IMR-90 (cell line): ENCODE measurements at regions not wholly inside any gene's neighbourhood (a gene's known extent, or its start where the extent isn't known, plus 50 kb on each side); places are given as distances from the start of the nearest gene placed in this dataset.

Source experiments
- ATAC-seq: fragments of 200-7000 bp; cut with Tn5 transposase; 2 replicates; pipeline ENCODE4 v1.9.1; 2020; ENCODE audit warnings: low read depth, mild to moderate bottlenecking, moderate library complexity
- BruUV-seq: library from RNA; stranded (reverse); fragments of 400-500 nt; replicated peaks from 2 replicates; lab custom pipeline; 2021; lab: Mats Ljungman, UMichigan
- CTCF ChIA-PET: fragments of 300-600 bp; formaldehyde crosslinking; extraction: SDS; loops from one replicate; lab custom pipeline; 2021; ENCODE audit warnings: antibody characterized with exemption; lab: Yijun Ruan, JAX
- POLR2A ChIA-PET: fragments of 300-600 bp; sonication (Branson Sonifier 250); formaldehyde crosslinking; loops from one replicate; lab custom pipeline; 2022; ENCODE audit warnings: antibody characterized with exemption; ENCODE audit not compliant: unreplicated experiment; lab: Charles Lee
- DNase-seq: peaks from one replicate; pipeline ENCODE4 v3.0.0; 2013
- H2AFZ ChIP-seq: replicated peaks from 2 replicates; pipeline ENCODE3; 2013; ENCODE audit warnings: low read length, mild to moderate bottlenecking; ENCODE audit not compliant: poor library complexity
- H2AK5ac ChIP-seq: 2 replicates; pipeline ENCODE4 v1.6.1; 2013; ENCODE audit warnings: low read depth, low read length, inconsistent platforms
- H2AK9ac ChIP-seq: replicated peaks from 2 replicates; pipeline ENCODE3; 2013; ENCODE audit warnings: mild to moderate bottlenecking, low read depth, low read length, moderate library complexity; ENCODE audit not compliant: poor library complexity
- H2BK120ac ChIP-seq: 2 replicates; pipeline ENCODE4 v1.6.1; 2013; ENCODE audit warnings: low read depth, low read length, inconsistent platforms
- H2BK15ac ChIP-seq: 3 replicates; pipeline ENCODE4 v1.6.1; 2013; ENCODE audit warnings: low read depth, low read length, inconsistent platforms
- H2BK20ac ChIP-seq: 2 replicates; pipeline ENCODE4 v1.6.1; 2013; ENCODE audit warnings: low read depth, mild to moderate bottlenecking, inconsistent platforms, low read length, moderate library complexity
- H2BK5ac ChIP-seq: 2 replicates; pipeline ENCODE4 v1.6.1; 2013; ENCODE audit warnings: mild to moderate bottlenecking, low read depth, low read length, inconsistent platforms; ENCODE audit not compliant: poor library complexity, severe bottlenecking
- H3K14ac ChIP-seq: replicated peaks from 2 replicates; pipeline ENCODE4 v1.6.1; 2013; ENCODE audit warnings: low read depth, low read length, inconsistent platforms
- H3K18ac ChIP-seq: 2 replicates; pipeline ENCODE4 v1.6.1; 2013; ENCODE audit warnings: low read depth, low read length, control low read depth
- H3K23ac ChIP-seq: 2 replicates; pipeline ENCODE4 v1.6.1; 2013; ENCODE audit warnings: low read depth, low read length, inconsistent platforms
- H3K27ac ChIP-seq: 2 replicates; pipeline ENCODE4 v1.5.1; 2013; ENCODE audit warnings: mild to moderate bottlenecking, control low read depth, low read length; ENCODE audit not compliant: insufficient read depth
- H3K27me3 ChIP-seq: 2 replicates; pipeline ENCODE4 v1.6.1; 2013; ENCODE audit warnings: low read length; ENCODE audit not compliant: control insufficient read depth, insufficient read depth
- H3K36me3 ChIP-seq: 2 replicates; pipeline ENCODE4 v1.6.1; 2013; ENCODE audit warnings: low read length, mixed read lengths; ENCODE audit not compliant: control insufficient read depth, insufficient read depth
- H3K4ac ChIP-seq: 2 replicates; pipeline ENCODE4 v1.6.1; 2013; ENCODE audit warnings: low read depth, low read length, inconsistent platforms
- H3K4me1 ChIP-seq: 2 replicates; pipeline ENCODE4 v1.6.1; 2013; ENCODE audit warnings: low read length, mixed read lengths; ENCODE audit not compliant: control insufficient read depth, insufficient read depth
- H3K4me2 ChIP-seq: 2 replicates; pipeline ENCODE4 v1.6.1; 2013; ENCODE audit warnings: low read depth, mild to moderate bottlenecking, control low read depth, low read length, moderate library complexity
- H3K4me3 ChIP-seq: 2 replicates; pipeline ENCODE4 v1.5.1; 2013; ENCODE audit warnings: low read depth, mild to moderate bottlenecking, control low read depth, low read length, moderate library complexity; ENCODE audit not compliant: insufficient read depth
- H3K56ac ChIP-seq: 2 replicates; pipeline ENCODE4 v1.6.1; 2013; ENCODE audit warnings: low read length, inconsistent platforms; ENCODE audit not compliant: insufficient read depth; ENCODE audit errors: extremely low read depth
- H3K79me1 ChIP-seq, 2 experiments: 2 replicates each; pipeline ENCODE4 v1.6.1; 2013; ENCODE audit warnings: low read length in 2 of 2, inconsistent platforms in 1 of 2, low read depth in 1 of 2
- H3K9ac ChIP-seq: 2 replicates; pipeline ENCODE4 v1.6.1; 2013; ENCODE audit warnings: low read depth, low read length, control low read depth
- H3K9me1 ChIP-seq: 2 replicates; pipeline ENCODE4 v1.6.1; 2013; ENCODE audit warnings: low read length, inconsistent platforms; ENCODE audit not compliant: insufficient read depth
- H3K9me3 ChIP-seq: 2 replicates; pipeline ENCODE4 v1.6.1; 2013; ENCODE audit warnings: low read length; ENCODE audit not compliant: control insufficient read depth, insufficient read depth
- H4K20me1 ChIP-seq: 2 replicates; pipeline ENCODE4 v1.6.1; 2013; ENCODE audit warnings: low read length, inconsistent platforms; ENCODE audit not compliant: insufficient read depth
- H4K5ac ChIP-seq: 2 replicates; pipeline ENCODE4 v1.6.1; 2013; ENCODE audit warnings: mild to moderate bottlenecking, low read depth, low read length, control low read depth
- H4K8ac ChIP-seq, 2 experiments: 2 replicates each; pipeline ENCODE4 v1.6.1; 2013; ENCODE audit warnings: low read depth in 2 of 2, low read length in 2 of 2, control low read depth in 1 of 2, inconsistent platforms in 1 of 2
- H4K91ac ChIP-seq: 2 replicates; pipeline ENCODE4 v1.6.1; 2013; ENCODE audit warnings: low read depth, low read length, inconsistent platforms; ENCODE audit not compliant: insufficient read depth
- BHLHE40 ChIP-seq: fragments of 150-350 bp; IDR thresholded peaks from 2 replicates; pipeline ENCODE4 v1.6.1; 2016; ENCODE audit warnings: mild to moderate bottlenecking, low read depth, low read length
- CEBPB ChIP-seq: IDR thresholded peaks from 2 replicates; pipeline ENCODE4 v1.6.1; 2012; ENCODE audit warnings: low read depth, low read length, improper control_type of control experiment
- CHD1 ChIP-seq: IDR thresholded peaks from 2 replicates; pipeline ENCODE4 v1.6.1; 2012; ENCODE audit warnings: low read depth, low read length, improper control_type of control experiment
- CTCF ChIP-seq: conservative IDR thresholded peaks from 2 replicates; pipeline ENCODE4 v1.5.1; 2012; ENCODE audit warnings: mild to moderate bottlenecking, low read depth, low read length, improper control_type of control experiment
- ELK1 ChIP-seq: fragments of 150-350 bp; IDR thresholded peaks from 2 replicates; pipeline ENCODE4 v1.6.1; 2016; ENCODE audit warnings: low read depth, mild to moderate bottlenecking, low read length, moderate library complexity, borderline replicate concordance
- FOS ChIP-seq: fragments of 150-350 bp; IDR thresholded peaks from 2 replicates; pipeline ENCODE4 v1.6.1; 2016; ENCODE audit warnings: low read depth, low read length
- MAFK ChIP-seq: IDR thresholded peaks from 2 replicates; pipeline ENCODE4 v1.6.1; 2012; ENCODE audit warnings: low read depth, low read length, improper control_type of control experiment
- MAZ ChIP-seq: IDR thresholded peaks from 2 replicates; pipeline ENCODE4 v1.6.1; 2012; ENCODE audit warnings: low read depth, mild to moderate bottlenecking, low read length, improper control_type of control experiment, moderate library complexity, borderline replicate concordance
- MXI1 ChIP-seq: IDR thresholded peaks from 2 replicates; pipeline ENCODE4 v1.6.1; 2012; ENCODE audit warnings: low read depth, mild to moderate bottlenecking, low read length, moderate library complexity, borderline replicate concordance
- NFE2L2 ChIP-seq: fragments of 150-350 bp; IDR thresholded peaks from 2 replicates; pipeline ENCODE4 v1.6.1; 2016; ENCODE audit warnings: low read depth, mild to moderate bottlenecking, low read length
- POLR2A ChIP-seq: IDR thresholded peaks from 2 replicates; pipeline ENCODE4 v1.6.1; 2012; ENCODE audit warnings: mild to moderate bottlenecking, low read depth, low read length
- RAD21 ChIP-seq: IDR thresholded peaks from 2 replicates; pipeline ENCODE4 v1.6.1; 2012; ENCODE audit warnings: low read length, improper control_type of control experiment
- RCOR1 ChIP-seq: IDR thresholded peaks from 2 replicates; pipeline ENCODE4 v1.6.1; 2012; ENCODE audit warnings: mild to moderate bottlenecking, low read length, improper control_type of control experiment; ENCODE audit not compliant: insufficient replicate concordance
- RFX5 ChIP-seq: IDR thresholded peaks from 2 replicates; pipeline ENCODE4 v1.8.0; 2012; ENCODE audit warnings: low read depth, mild to moderate bottlenecking, low read length, moderate library complexity
- SMC3 ChIP-seq: fragments of 150-350 bp; IDR thresholded peaks from 2 replicates; pipeline ENCODE4 v1.6.1; 2016; ENCODE audit warnings: low read depth, mild to moderate bottlenecking, antibody characterized with exemption, low read length, moderate library complexity
- USF2 ChIP-seq: fragments of 150-350 bp; IDR thresholded peaks from 2 replicates; pipeline ENCODE4 v1.6.1; 2017; ENCODE audit warnings: mild to moderate bottlenecking, antibody characterized with exemption, low read length, low read depth
- WGBS, 2 experiments: methylation state at CpG; one replicate each; pipeline versions ENCODE4 v1.1.5 to v1.1.7; 2013; ENCODE audit warnings: missing lambda C conversion rate in 2 of 2; ENCODE audit not compliant: insufficient read length in 1 of 2; ENCODE audit errors: extremely low coverage in 2 of 2; 5-methylcytosine and 5-hydroxymethylcytosine counted together
- dilution Hi-C: fragments of 300-500 bp; cut with HindIII; formaldehyde crosslinking; loops from one replicate; pipeline ENCODE4 v1.14.3; 2018; ENCODE audit warnings: low sequenced_read_pairs; ENCODE audit not compliant: unreplicated experiment
- in situ Hi-C: fragments of 300-500 bp; cut with MboI; formaldehyde crosslinking; loops from 3 replicates; pipeline ENCODE4 v1.14.3; 2019; ENCODE audit warnings: low sequenced_read_pairs, inconsistent platforms, mixed read lengths
- intact Hi-C: fragments of 100-400 bp; cut with micrococcal nuclease; formaldehyde crosslinking; loops from 2 replicates; pipeline ENCODE4 v1.10.0; 2022

- Histone ChIP-seq H4K20me1 (no peaks in the 10 kb centered on the region), H2BK20ac (no peak overlapping the region), H2AK5ac (no peak overlapping the region), H3K9me3 (no peaks in the 10 kb centered on the region), H3K18ac (no peak overlapping the region), H3K4me1 (peaks cover 5% of the 10 kb centered on the region), H3K79me1 (no peaks in the 10 kb centered on the region), H3K27ac (no peak overlapping the region), H3K36me3 (no peaks in the 10 kb centered on the region), H3K4ac (no peak overlapping the region), H3K56ac (no peak overlapping the region), H4K91ac (no peak overlapping the region), H2BK15ac (no peak overlapping the region), H4K8ac (no peak overlapping the region), H2BK5ac (no peak overlapping the region), H2AK9ac (no peak overlapping the region), H3K9me1 (peaks cover 3% of the 10 kb centered on the region; the same call in 1 of the 2 replicates), H4K5ac (no peak overlapping the region), H3K4me2 (no peak overlapping the region), H3K9ac (no peak overlapping the region), H3K23ac (no peak overlapping the region), H3K14ac (no peak overlapping the region), H2BK120ac (no peak overlapping the region), H3K27me3 (no peaks in the 10 kb centered on the region), H3K4me3 (no peak overlapping the region), H2AFZ (no peak overlapping the region)
- no peak for TF ChIP-seq CHD1
- no peak for TF ChIP-seq CEBPB
- no peak for TF ChIP-seq SMC3
- no peak for TF ChIP-seq RFX5
- no peak for TF ChIP-seq RCOR1
- TF ChIP-seq NFE2L2 = no peak
- TF ChIP-seq ELK1 = no peak
- no peak for TF ChIP-seq CTCF
- TF ChIP-seq BHLHE40 = no peak
- TF ChIP-seq MAZ = no peak
- no peak for TF ChIP-seq FOS
- no peak for TF ChIP-seq MXI1
- TF ChIP-seq POLR2A = no peak
- TF ChIP-seq RAD21 = no peak
- TF ChIP-seq MAFK = no peak
- no peak for TF ChIP-seq USF2
- intact Hi-C loops = loop anchor here (2.0 to 5.0 kb wide), 4 partner anchors 110 to 895 kb away; partner anchors contain the start of genes FOXA1 and TTC6
- no TSS peak for BruUV-seq
- ATAC-seq (peak; percentile 46; the same call in 1 of the 2 replicates), DNase-seq (peak; percentile 48)
- dilution Hi-C loops = no loop called here
- WGBS, 2 experiments = no CpG with 5 or more reads among the region's 2 CpGs
- in situ Hi-C loops = loop anchor here (5.0 kb wide), 1 partner anchor 170 kb away; no protein-coding TSS in a partner anchor
- POLR2A ChIA-PET = no interaction called here
- CTCF ChIA-PET = no interaction called here
These were observed 112.3 kb downstream of the TTC6 start for GRCh38 chr14:37707716-37708115.
